ENCODE measurements at regions not wholly inside any gene's neighbourhood (a gene's known extent, or its start where the extent isn't known, plus 50 kb on each side); places are given as distances from the start of the nearest gene placed in this dataset.
A peak's percentile ranks its signal among the peaks of the same experiment; 100 is the strongest.
"Not testable (repeated sequence)": the region's sequence is repeated elsewhere in the genome, so short reads cannot be mapped to it uniquely, and the experiment has no call there.

GRCh38 chr5:34217386-34217785 is 174.4 kb upstream of the C1QTNF3 start:
- not testable (repeated sequence) for H3K27ac ChIP-seq (ENCODE audit: low read depth in 1 of 2, low read length in 1 of 2); ATAC-seq (ENCODE audit: insufficient read depth, low FRiP score); H3K36me3 ChIP-seq (ENCODE audit: control insufficient read depth in 4 of 4, insufficient read depth in 4 of 4, low read length in 4 of 4); H3K4me1 ChIP-seq (ENCODE audit: control insufficient read depth in 5 of 5, insufficient read depth in 5 of 5, low read length in 5 of 5); H3K9ac ChIP-seq (ENCODE audit: insufficient read depth in 1 of 2, low read length in 2 of 2); H3K9me3 ChIP-seq (ENCODE audit: control insufficient read depth in 4 of 4, insufficient read depth in 3 of 4, low read length in 3 of 4); H3K4me3 ChIP-seq; DNase-seq; H3K27me3 ChIP-seq (ENCODE audit: control insufficient read depth in 3 of 3, insufficient read depth in 3 of 3, low read length in 2 of 3)
- 78 to 89% methylated on average over 1 of the region's 1 CpG for WGBS, 2 donors

DNA sequence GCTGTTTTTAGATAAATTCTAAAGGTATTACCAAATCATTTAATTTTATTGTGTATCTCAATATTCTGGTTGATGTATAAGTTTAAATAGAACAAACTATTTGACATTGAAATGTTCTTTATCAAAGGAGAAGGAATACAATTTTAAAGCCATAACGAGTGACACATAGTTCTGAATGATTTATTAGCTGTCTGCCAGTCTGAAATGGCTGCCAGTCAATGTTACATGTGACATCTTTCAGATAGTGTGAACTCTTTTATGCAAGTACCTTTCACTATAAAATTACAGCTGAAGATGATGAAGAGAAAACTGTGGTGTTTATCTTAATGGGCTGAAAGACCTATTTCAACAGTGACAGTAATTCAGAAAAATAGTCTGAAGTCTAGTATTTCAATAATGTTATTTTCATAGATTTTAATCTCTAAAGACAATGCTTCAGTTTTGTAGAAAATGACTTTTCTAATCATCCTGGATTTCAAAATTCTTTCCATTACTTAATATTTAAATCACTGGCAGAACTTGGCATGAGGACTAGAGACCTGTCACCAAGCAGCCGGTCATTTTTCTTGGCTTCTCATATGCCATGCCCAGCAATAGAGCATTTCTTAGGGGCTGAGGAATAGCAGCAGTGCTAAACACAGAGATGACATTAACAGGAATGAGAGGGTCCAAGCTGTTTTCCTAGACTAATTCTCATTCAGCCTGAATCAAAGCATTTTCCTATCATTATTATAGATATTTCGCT is 178.5 kb upstream of the C1QTNF3 start:
- DNase-seq; H3K9me3 ChIP-seq (ENCODE audit: control insufficient read depth in 4 of 4, insufficient read depth in 3 of 4, low read length in 3 of 4); H3K27ac ChIP-seq (ENCODE audit: low read depth in 1 of 2, low read length in 1 of 2); H3K27me3 ChIP-seq (ENCODE audit: control insufficient read depth in 3 of 3, insufficient read depth in 3 of 3, low read length in 2 of 3); H3K36me3 ChIP-seq (ENCODE audit: control insufficient read depth in 4 of 4, insufficient read depth in 4 of 4, low read length in 4 of 4); ATAC-seq (ENCODE audit: insufficient read depth, low FRiP score); H3K9ac ChIP-seq (ENCODE audit: insufficient read depth in 1 of 2, low read length in 2 of 2); H3K4me1 ChIP-seq (ENCODE audit: control insufficient read depth in 5 of 5, insufficient read depth in 5 of 5, low read length in 5 of 5); H3K4me3 ChIP-seq: not testable (repeated sequence)
- WGBS, 2 donors: 42 to 61% methylated on average over 3 of the region's 3 CpGs

- not testable (repeated sequence) for H3K27me3 ChIP-seq (ENCODE audit: control insufficient read depth in 3 of 3, insufficient read depth in 3 of 3, low read length in 2 of 3); H3K9me3 ChIP-seq (ENCODE audit: control insufficient read depth in 4 of 4, insufficient read depth in 3 of 4, low read length in 3 of 4); H3K36me3 ChIP-seq (ENCODE audit: control insufficient read depth in 4 of 4, insufficient read depth in 4 of 4, low read length in 4 of 4); H3K4me3 ChIP-seq; H3K9ac ChIP-seq (ENCODE audit: insufficient read depth in 1 of 2, low read length in 2 of 2); H3K4me1 ChIP-seq (ENCODE audit: control insufficient read depth in 5 of 5, insufficient read depth in 5 of 5, low read length in 5 of 5); H3K27ac ChIP-seq (ENCODE audit: low read depth in 1 of 2, low read length in 1 of 2); ATAC-seq (ENCODE audit: insufficient read depth, low FRiP score); DNase-seq
- WGBS, 2 donors: 91% methylated on average over 1 of the region's 3 CpGs
These were observed 180.1 kb upstream of the C1QTNF3 start for GRCh38 chr5:34223158-34223557.

GRCh38 chr5:34230402-34230801 is 187.4 kb upstream of the C1QTNF3 start:
- not testable (repeated sequence) for H3K27ac ChIP-seq (ENCODE audit: low read depth in 1 of 2, low read length in 1 of 2); H3K9me3 ChIP-seq (ENCODE audit: control insufficient read depth in 4 of 4, insufficient read depth in 3 of 4, low read length in 3 of 4); H3K27me3 ChIP-seq (ENCODE audit: control insufficient read depth in 3 of 3, insufficient read depth in 3 of 3, low read length in 2 of 3); ATAC-seq (ENCODE audit: insufficient read depth, low FRiP score); DNase-seq; H3K4me3 ChIP-seq; H3K9ac ChIP-seq (ENCODE audit: insufficient read depth in 1 of 2, low read length in 2 of 2); H3K4me1 ChIP-seq (ENCODE audit: control insufficient read depth in 5 of 5, insufficient read depth in 5 of 5, low read length in 5 of 5); H3K36me3 ChIP-seq (ENCODE audit: control insufficient read depth in 4 of 4, insufficient read depth in 4 of 4, low read length in 4 of 4)
- WGBS, 2 donors: 97 to 100% methylated on average over 1 of the region's 1 CpG

- not testable (repeated sequence) for H3K4me3 ChIP-seq; H3K27me3 ChIP-seq (ENCODE audit: control insufficient read depth in 3 of 3, insufficient read depth in 3 of 3, low read length in 2 of 3); H3K9me3 ChIP-seq (ENCODE audit: control insufficient read depth in 4 of 4, insufficient read depth in 3 of 4, low read length in 3 of 4); H3K27ac ChIP-seq (ENCODE audit: low read depth in 1 of 2, low read length in 1 of 2); DNase-seq; H3K9ac ChIP-seq (ENCODE audit: insufficient read depth in 1 of 2, low read length in 2 of 2); H3K36me3 ChIP-seq (ENCODE audit: control insufficient read depth in 4 of 4, insufficient read depth in 4 of 4, low read length in 4 of 4); ATAC-seq (ENCODE audit: insufficient read depth, low FRiP score); H3K4me1 ChIP-seq (ENCODE audit: control insufficient read depth in 5 of 5, insufficient read depth in 5 of 5, low read length in 5 of 5)
These were observed 200.8 kb upstream of the C1QTNF3 start for GRCh38 chr5:34243802-34244201.

DNA sequence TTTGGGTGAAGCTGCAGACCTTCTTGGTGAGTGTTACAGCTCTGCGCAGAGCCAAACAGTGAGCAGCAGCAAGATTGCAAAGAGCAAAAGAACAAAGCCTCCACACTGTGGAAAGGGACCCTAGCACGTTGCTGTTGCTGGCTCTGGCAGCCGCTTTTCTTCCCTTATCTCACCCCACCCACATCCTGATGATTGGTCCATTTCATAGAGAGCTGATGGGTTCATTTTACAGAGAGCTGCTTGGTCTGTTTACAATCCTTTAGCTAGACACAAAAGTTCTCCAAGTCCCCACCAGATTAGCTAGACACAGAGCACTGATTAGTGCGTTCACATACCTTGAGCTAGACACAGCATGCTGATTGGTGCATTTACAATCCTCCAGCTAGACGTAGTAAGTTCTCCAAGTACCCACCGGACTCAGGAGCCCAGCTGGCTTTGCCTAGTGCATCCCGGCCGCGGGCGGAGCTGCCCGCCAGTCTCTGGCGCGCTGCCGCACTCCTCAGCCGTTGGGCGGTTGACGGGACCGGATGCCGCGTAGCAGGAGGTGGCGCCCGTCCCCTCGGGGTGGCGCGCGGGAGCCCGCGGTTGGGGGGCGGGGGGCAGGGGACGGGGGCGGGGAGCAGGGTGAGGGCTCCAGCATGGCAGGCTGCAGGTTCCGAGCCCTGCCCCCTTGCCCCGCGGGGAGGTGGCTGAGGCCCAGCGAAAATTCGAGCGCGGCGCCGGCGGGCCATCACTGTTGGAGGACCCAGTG is 201.4 kb upstream of the C1QTNF3 start:
- not testable (repeated sequence) for H3K4me3 ChIP-seq; H3K9ac ChIP-seq (ENCODE audit: insufficient read depth in 1 of 2, low read length in 2 of 2); H3K27me3 ChIP-seq (ENCODE audit: control insufficient read depth in 3 of 3, insufficient read depth in 3 of 3, low read length in 2 of 3); H3K27ac ChIP-seq (ENCODE audit: low read depth in 1 of 2, low read length in 1 of 2); H3K36me3 ChIP-seq (ENCODE audit: control insufficient read depth in 4 of 4, insufficient read depth in 4 of 4, low read length in 4 of 4); H3K9me3 ChIP-seq (ENCODE audit: control insufficient read depth in 4 of 4, insufficient read depth in 3 of 4, low read length in 3 of 4); H3K4me1 ChIP-seq (ENCODE audit: control insufficient read depth in 5 of 5, insufficient read depth in 5 of 5, low read length in 5 of 5)
- WGBS, 2 donors: 0 to 1% methylated on average over 6 to 18 of the region's 41 CpGs
- peak; percentile 72 for ATAC-seq (ENCODE audit: insufficient read depth, low FRiP score)
- DNase-seq: peak; percentile 56 to 80 (median 70)

- H3K4me3 ChIP-seq; H3K4me1 ChIP-seq (ENCODE audit: control insufficient read depth in 5 of 5, insufficient read depth in 5 of 5, low read length in 5 of 5); H3K9me3 ChIP-seq (ENCODE audit: control insufficient read depth in 4 of 4, insufficient read depth in 3 of 4, low read length in 3 of 4); H3K27me3 ChIP-seq (ENCODE audit: control insufficient read depth in 3 of 3, insufficient read depth in 3 of 3, low read length in 2 of 3); H3K36me3 ChIP-seq (ENCODE audit: control insufficient read depth in 4 of 4, insufficient read depth in 4 of 4, low read length in 4 of 4); H3K9ac ChIP-seq (ENCODE audit: insufficient read depth in 1 of 2, low read length in 2 of 2); H3K27ac ChIP-seq (ENCODE audit: low read depth in 1 of 2, low read length in 1 of 2): not testable (repeated sequence)
- WGBS, 2 donors: 0 to 1% methylated on average over 6 to 14 of the region's 31 CpGs
- ATAC-seq (ENCODE audit: insufficient read depth, low FRiP score) (peak; percentile 93), DNase-seq (peak in 1 of 3 donors; percentile 61)
These were observed 202.0 kb upstream of the C1QTNF3 start for GRCh38 chr5:34245032-34245394.

- not testable (repeated sequence) for H3K4me1 ChIP-seq (ENCODE audit: control insufficient read depth in 5 of 5, insufficient read depth in 5 of 5, low read length in 5 of 5); H3K36me3 ChIP-seq (ENCODE audit: control insufficient read depth in 4 of 4, insufficient read depth in 4 of 4, low read length in 4 of 4); DNase-seq; H3K9me3 ChIP-seq (ENCODE audit: control insufficient read depth in 4 of 4, insufficient read depth in 3 of 4, low read length in 3 of 4); H3K27me3 ChIP-seq (ENCODE audit: control insufficient read depth in 3 of 3, insufficient read depth in 3 of 3, low read length in 2 of 3); H3K4me3 ChIP-seq; H3K9ac ChIP-seq (ENCODE audit: insufficient read depth in 1 of 2, low read length in 2 of 2); ATAC-seq (ENCODE audit: insufficient read depth, low FRiP score)
- 39 to 53% methylated on average over 2 of the region's 2 CpGs for WGBS, 2 donors
- H3K27ac ChIP-seq (ENCODE audit: low read depth in 1 of 2, low read length in 1 of 2): peak overlapping the region in 1 of 2 donors; percentile 47
These were observed 202.8 kb upstream of the C1QTNF3 start for GRCh38 chr5:34245813-34246212.

All from lung (tissue), 9 donors.